DMS 273 (cell line): ENCODE measurements at regions not wholly inside any gene's neighbourhood (a gene's known extent, or its start where the extent isn't known, plus 50 kb on each side); places are given as distances from the start of the nearest gene placed in this dataset.
"Not testable (repeated sequence)": the region's sequence is repeated elsewhere in the genome, so short reads cannot be mapped to it uniquely, and the experiment has no call there.

ENCODE experiments used
- DNase-seq: peaks from one replicate; lab custom pipeline; 2025; ENCODE audit not compliant: unreplicated experiment; lab: John Stamatoyannopoulos, UW

DNA sequence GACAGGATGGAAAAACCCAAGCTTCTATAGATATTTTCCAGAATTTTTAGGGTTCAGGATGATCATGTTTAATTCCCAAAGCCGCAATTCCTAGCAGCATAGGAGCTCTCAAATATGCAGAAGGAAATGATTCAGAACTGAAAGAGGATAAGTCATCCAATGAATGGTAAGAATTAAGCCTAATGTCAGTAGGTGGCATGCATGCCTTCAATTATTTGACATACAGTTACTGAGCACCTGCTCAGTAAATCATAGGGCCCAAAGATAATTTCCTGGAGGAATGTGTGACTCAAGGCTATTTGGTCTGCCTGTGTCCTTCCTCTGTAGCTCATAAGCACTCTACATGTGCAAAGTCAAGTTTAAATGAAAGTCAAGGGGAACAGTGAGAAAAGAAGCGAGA is 116.8 kb upstream of the SLC38A4 start:
- no peak for DNase-seq

DNA sequence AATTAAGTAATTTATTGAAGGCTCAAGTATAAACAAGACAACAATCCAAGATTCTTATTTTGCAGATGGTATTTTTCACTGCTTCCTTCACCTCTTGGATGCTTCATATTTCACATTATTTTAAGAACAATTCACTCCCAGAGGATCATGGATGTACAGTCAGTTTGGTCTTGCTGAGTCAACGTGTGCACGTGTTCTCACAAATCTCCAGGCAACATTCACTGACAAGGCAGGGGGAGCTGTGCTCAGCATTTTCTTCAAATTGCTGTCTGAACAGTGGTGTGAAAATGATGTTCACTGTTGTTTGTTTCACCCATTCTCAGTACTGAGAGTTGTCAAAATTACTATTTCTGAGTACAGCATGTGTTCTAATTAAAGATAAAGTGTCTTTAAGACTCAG is 118.3 kb upstream of the SLC38A4 start:
- DNase-seq: peak; percentile 5

DNA sequence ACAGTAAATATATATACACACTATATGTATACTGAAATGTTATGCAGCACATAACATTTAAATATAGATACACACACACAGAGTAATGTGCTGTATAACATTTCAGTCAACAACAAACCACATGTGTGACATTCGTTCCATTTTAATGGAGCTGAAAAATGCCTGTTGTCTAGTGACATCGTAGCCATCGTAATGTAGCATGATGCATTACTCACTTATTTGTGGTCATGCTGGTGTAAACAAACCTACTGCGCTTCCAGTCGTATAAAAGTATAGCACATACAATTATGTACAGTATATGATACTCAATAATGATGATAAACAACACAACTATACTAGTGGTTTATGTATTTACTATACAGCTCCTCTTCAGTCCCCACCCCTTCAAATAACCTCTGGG is 119.0 kb upstream of the SLC38A4 start:
- no peak for DNase-seq

DNA sequence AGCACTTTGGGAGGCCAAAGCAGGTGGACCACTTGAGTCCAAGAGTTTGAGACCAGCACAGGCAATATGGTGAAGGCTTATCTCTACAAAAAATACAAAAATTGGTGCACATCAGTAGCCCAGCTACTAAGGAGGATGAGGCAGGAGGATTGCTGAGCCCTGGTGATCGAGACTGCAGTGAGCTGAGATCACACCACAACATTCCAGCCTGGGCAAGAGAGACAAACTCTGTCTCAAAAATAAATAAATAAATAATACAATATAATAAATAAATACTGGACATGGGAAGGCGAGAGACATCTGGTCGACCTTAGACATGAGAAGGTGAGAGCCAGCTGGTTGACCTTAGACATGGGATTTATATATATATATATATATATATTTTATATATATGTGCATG is 119.8 kb upstream of the SLC38A4 start:
- no peak for DNase-seq

DNA sequence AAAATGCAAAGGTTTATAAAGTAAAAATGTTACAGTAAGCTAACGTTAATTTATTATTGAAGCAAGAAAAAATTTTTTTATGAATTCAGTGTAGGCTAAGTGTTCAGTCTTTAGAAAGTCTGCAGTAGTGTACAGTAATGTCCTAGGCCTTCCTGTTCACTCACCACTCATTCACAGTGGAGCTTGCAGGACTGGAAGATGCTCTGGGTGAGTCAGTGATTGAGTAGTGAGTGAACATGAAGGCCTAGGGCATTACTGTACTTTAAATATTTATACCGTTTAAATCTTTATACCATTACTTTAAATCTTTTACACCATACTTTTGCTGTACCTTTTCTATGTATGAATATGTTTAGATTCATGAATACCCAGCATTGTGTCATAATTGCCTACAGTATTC is 120.3 kb upstream of the SLC38A4 start:
- no peak for DNase-seq

DNA sequence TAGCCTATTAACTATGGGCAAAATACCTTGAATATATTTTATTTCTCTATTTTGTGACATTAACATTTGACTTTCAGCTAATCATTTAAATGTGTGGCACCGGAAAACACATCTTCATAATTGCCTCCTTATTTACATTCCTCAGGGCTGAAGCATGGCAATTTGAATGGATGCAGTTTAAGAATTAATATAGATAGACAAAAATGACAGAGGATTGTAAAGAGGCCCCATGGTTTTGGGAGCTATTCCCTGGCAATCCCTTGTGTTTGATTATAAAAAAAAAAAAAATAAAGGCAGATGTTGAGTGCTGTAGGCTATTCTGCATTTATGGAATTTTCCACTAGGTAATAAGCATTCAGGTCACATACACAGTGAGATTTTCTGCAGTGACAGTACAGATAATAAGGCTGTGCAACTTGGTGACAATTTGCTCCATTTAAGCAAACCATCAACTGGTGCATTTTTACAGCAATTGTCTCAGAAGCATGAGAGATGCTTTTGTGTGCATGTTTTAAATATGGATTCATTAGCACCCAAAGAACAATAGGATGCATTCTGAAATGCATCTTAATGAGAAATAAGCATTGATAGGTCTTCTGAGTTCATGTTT is 123.2 kb upstream of the SLC38A4 start:
- no peak for DNase-seq

DNA sequence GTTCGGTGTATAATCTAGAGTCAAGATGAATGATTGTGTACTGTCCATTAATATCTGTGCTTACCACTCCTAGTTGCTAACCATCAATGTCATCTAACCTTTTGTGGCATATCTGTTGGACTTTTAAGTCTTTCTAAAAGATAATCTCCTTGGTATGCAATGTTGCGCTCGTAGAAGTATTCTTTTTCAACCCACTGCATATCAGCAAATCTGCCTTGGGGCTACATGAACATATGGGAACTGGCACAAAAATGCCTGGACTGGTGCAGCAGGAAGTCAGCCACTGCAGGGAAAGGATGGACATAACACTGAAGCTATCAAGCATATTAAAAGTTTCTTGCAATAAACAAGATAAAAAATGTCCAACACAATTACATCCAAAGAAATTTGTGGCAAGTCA is 124.3 kb upstream of the SLC38A4 start:
- no peak for DNase-seq

DNA sequence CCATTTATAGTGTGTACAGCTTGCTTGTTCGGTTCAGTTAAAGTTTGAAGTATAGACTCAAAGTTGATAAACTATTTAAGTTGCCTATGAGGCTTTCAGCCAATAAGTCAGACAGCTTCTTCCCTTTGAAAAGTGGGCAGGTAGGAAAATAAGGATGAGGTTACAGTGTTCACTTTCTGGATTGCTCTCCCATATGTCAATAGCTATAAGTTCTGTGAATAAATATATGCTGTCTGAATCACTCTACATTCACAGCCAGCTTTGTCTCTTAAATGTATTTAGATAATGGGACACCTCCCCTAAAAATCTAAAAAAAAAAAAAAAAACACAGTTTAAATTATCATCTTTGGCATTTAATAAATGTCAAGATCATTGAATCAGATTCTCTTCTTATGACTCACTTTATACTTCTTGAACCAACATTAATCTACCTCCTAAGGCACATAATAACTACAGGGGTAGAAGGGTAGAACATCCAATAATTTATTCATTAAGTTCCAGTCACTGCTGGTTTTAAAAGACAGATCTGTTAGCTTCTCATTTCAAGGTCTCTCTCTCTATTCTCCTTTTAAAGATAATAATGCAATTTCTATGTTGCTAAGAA is 126.4 kb upstream of the PCED1B start:
- no peak for DNase-seq

DNA sequence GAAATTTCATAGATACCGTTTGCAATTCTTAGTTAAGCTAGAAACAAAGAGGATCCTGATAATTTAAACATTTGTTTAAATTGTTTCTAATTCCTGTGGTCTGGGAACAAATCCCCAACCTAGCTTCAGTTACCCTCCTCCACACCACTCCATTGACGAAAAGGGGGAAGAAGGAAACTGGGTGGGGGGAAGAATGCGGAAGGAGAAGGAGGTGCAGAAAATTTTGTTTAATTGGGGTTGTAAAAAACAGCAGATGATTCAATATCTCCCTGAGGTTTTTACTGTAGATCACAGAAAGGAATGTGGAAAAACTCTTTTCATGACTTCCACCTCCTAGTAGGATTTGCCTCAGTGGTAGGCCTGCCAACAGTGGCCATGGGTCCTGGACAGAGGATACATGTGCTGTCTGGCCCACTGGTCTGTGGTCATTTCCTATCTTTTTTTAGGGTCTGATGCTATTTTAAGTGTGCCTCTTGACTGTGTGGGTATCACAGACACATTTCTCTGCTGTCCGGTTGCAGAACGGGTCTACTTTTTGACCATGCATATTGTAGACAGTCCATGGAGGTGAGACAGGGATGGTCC is 122.9 kb upstream of the PCED1B start:
- no peak for DNase-seq

DNA sequence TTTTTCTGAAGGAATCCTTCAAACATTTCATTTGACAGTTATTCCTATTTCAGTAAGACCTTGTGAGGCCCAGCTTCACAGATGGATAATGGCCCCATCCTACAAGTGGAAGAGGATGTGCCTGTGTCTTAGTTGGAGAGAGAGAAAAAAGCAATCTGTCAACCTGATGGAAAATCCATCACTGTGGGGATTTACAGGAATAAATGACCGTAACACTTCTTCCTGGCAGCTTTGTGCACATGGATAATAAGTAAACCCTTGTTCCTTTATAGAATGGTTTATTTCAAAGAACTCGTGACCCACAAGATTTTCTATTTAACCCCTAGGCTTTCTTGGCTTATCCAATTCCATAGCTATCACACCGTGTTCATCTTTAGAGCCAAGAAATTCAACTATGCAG is 121.4 kb upstream of the PCED1B start:
- DNase-seq: no peak

DNA sequence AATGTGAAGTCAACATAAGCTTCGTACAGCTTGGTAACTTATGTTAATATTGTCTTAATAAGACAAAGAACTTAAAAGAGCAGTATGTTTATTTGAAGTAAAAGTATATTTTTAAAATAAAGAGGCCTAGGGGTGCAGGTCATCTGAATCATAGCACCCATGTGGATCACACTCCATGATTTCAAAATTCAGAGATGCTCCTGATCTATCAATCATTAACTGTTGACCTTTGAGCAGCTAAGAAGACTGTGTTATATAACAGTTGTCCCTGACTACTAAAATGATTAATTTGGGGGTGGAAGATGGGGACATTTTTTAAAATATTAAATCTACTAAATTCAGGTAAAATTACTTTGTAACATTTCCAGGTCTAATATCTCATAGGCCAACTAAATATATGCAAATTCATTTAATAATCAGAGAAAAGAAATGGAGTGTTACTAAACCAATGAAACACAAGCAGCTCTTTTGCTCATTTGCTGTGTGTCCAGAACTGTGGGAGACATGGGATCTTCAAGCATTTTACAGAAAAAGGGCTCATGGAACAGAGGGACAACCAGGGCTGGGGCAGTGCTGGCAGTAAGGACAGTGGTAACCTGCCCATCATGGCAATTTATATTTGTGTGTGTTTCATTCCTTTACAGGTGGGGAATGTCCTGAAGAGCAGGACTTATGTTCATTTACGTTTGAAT is 120.7 kb upstream of the PCED1B start:
- no peak for DNase-seq

DNA sequence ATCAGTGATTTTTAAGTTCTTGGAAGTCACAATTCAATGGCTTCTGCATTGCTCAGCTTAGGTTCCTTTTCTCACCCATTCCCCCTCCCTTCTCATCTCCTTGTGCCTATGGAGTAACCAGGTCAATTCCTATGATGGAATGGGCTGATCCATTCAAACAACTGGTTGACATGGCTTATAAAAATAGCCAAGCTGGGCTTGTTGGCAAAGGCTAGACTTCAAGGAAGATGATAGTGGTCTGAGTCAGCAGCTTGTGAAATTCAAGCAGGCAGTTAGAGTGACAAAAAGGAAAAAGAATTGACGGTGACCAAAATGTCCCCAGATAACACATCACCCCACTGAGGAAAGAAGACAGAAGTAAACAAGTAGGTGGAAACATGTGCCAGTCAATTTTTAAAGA is 119.9 kb upstream of the PCED1B start:
- no peak for DNase-seq

DNA sequence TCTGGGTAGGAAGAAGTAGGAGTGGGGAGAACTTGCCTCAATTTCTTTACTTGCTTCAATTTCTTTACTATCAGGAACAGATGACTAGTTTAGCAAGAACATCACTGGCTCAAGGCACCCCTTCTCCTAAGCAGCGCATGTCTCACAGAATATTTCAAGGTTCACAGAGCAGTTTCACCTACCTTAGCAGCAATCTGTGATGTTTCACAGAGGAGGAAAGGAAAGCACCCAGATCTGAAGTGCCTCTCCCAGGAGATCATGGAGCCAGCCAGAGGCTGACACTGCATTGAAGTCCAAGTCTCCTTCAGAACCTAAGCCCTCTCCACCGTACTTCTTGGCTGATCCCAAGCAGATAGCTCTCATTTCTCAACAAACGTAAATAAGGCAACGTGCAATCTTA is 118.7 kb upstream of the PCED1B start:
- DNase-seq: no peak

DNA sequence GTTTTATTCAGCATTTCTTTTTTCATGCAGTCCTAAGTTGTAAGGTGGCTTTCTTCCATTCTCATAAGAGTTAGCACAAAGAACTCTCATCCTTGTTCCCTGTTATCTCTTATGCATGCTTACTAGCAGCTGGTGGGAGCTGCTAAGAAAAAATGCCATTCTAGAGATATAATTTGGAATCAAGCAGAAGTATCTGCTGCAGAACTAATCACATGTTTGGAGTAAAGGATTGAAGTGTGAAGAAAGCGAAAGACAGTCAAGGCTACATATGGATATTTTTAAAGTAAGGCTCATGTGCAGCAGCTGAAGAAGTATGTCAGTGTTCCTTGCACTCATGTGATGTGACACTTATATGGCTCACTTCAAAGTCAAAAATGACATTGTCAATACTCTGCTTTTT is 116.2 kb upstream of the PCED1B start:
- no peak for DNase-seq

DNA sequence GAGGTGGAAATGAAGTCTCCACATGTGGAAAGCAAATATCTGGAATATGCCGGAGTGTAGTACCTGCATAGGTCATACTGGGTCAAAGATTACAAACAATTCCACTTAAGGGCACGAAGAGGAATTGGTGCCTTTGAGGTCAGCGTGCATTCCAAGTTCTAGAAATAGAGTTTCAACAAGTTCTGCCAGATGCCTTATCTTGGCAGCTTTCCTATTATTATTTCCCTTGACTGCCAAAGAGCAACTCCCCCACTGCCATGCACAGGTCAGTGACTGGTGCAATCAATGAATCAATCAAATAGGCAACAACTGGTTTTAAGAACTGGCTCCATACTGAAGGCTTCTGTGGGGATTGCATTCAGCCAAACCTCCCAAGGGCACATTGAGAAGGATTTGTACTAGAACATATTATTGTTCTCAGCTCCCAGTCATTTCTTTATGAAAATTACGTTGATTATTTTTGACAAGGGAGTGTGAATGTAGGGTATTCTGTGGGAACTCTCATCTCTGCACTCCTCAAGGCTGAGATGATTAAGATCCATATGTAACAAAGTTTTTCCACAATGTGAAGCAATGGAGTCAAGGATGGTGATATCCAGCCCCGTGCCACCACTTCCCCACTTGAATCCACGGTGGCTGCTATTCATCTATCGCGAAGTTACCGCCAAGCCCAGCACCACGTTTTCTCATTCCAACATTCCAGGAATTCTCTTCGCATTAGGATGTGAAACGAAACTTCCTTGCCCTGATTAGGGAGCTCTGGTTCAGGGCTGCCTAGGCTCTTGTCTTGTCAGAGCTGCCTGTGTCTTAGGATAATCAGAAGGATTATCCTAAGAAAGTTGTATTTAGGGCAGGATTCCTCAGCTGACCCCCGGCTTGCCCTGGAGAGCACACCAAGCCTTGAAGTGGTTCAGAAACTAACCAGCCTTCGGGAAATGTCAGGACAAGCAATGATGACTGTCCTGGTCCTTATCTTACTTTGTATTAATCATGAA is 115.1 kb upstream of the PCED1B start:
- peak; percentile 51 for DNase-seq

DNA sequence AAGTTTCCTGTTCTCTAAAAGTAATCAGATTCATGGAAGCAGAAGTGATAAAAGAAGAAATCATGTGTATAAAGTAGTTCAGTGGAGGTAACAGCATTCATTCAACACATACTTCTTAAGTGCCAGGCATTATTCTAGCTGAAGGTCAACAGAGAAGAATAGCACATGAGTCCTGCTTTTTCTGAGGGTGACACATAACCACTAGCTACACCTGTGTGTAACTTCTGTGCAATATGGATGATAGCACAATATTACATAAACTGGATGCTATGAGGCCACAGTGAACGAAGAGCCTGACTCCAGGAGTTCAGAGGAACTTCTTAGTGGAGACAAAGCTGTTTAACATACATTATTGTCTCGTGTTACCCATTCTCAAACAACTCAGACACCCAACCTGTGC is 114.3 kb upstream of the PCED1B start:
- no peak for DNase-seq

DNA sequence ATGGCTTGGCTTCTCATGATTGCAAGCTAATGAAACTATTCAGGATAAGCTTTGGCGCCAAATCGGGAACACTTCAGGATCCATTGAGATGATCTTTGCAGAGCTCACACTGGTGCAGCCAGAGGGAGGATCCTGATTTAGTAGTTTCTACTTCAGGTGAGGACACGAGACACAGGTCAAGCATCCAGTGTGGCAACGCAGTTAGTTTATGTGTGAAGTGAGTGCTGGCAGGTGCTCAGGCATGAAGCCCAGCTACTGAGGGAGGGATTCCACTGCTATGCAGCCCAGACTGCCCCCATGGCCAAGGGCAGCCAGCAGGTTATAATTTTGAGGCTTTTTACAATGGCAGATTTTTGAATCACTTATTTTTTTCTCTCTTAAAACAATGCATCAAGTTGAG is 113.5 kb upstream of the PCED1B start:
- DNase-seq: no peak

DNA sequence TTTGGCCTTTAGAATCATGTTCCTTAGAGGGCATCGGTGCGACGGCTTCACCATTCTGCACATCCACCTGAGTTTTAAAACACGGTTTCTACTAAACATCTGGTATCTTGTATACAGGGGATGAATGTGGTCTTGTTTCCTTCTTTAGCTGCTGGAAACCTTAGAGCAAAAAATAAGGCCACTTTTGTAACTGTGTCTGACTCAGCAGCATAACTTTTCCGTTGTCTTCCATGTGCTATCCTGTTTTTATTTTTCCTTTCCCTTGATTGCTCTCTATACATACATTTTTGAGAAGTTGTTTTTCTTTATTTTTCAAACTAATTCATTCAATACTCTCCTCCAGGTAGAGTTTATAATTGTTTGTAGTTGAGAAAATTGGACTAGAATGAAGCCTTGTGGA is 108.8 kb upstream of the PCED1B start:
- DNase-seq: no peak

DNA sequence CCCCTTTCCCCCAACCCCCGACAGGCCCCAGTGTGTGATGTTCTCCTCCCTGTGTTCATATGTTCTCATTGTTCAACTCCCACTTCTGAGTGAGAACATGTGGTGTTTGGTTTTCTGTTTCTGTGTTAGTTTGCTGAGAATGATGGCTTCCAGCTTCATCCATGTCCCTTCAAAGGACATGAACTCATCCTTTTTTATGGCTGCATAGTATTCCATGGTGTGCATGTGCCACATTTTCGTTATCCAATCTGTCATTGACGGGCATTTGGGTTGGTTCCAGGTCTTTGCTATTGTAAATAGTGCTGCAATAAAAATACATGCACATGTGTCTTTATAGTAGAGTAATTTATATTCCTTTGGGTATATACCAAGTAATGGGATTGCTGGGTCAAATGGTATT is 105.5 kb upstream of the PCED1B start:
- not testable (repeated sequence) for DNase-seq

DNA sequence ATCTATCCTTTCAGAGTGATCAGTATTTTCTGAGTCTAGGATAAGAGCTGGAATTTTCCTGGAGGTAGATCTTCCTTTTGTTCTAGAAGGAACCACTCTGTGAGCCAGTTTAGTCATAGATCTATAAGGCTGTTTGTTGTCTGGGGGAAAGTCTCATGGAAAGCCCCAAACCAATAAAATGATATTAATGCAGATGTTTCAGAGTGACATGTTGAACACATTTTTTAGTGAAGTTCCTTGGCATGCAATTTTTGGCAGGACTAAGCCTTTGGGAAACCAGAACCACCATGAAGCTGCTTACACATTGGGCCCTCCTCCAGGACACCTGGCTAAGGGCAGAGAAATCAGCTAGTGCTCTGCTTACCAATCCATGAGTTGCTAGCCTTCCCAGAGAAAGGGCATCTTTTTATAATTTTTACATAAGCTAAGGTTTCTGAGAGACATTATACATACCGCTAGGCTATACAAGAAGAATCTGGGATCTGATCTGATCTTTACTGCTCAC is 101.5 kb upstream of the PCED1B start:
- no peak for DNase-seq

DNA sequence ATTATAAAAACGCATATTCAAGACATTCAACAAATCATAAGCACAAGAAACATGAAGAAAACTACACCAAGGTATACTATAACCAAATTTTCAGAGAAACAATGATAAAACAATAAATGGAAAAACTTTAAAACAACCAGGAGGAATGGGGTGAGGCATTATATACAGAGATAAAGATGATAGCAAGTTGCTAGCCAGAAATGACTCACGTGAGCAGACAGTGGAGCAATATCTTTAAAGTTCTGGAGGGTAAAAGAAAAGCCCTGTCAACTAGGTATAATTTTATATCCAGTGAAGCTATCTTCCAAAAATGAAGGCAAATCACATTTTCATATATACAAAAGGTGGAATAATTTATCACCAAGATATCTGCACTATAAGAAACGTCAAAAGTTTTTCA is 97.8 kb upstream of the PCED1B start:
- DNase-seq: no peak
